Kidney (tissue), 13 donors: ENCODE measurements at regions not wholly inside any gene's neighbourhood (a gene's known extent, or its start where the extent isn't known, plus 50 kb on each side); places are given as distances from the start of the nearest gene placed in this dataset.
A peak's percentile ranks its signal among the peaks of the same experiment; 100 is the strongest.

ENCODE experiments used
- DNase-seq, 5 donors: peaks; one replicate each; pipeline ENCODE4 v3.0.0-alpha.2; 2013 to 2020
- FAIRE-seq: peaks from 2 replicates; lab custom pipeline; 2012; peaks lifted over from hg19 to GRCh38; lab: Jason Lieb, UNC
- H3K27ac ChIP-seq, 2 donors: one replicate each; pipeline ENCODE4 v1.7.0; 2013; ENCODE audit warnings: low read depth in 2 of 2, low read length in 2 of 2, inconsistent platforms in 1 of 2
- H3K27me3 ChIP-seq: one replicate; pipeline ENCODE4 v1.7.1; 2013; ENCODE audit warnings: low read length, inconsistent platforms; ENCODE audit not compliant: control insufficient read depth, insufficient read depth
- H3K36me3 ChIP-seq, 3 donors: one replicate each; pipeline versions ENCODE4 v1.7.0 to v1.7.1; 2013; ENCODE audit warnings: low read length in 3 of 3, control low read depth in 1 of 3, inconsistent platforms in 1 of 3; ENCODE audit not compliant: insufficient read depth in 3 of 3, control insufficient read depth in 2 of 3
- H3K4me1 ChIP-seq, 3 donors: one replicate each; pipeline versions ENCODE4 v1.7.0 to v1.7.1; 2013; ENCODE audit warnings: low read length in 3 of 3, inconsistent platforms in 1 of 3, low read depth in 1 of 3; ENCODE audit not compliant: control insufficient read depth in 2 of 3, insufficient read depth in 2 of 3
- H3K4me3 ChIP-seq, 3 donors: one replicate each; pipeline versions ENCODE4 v1.7.0 to v1.8.1; 2013; ENCODE audit warnings: low read length in 3 of 3, control low read depth in 1 of 3, inconsistent platforms in 1 of 3
- H3K9ac ChIP-seq, 3 donors: one replicate each; pipeline versions ENCODE4 v1.7.0 to v1.7.1; 2013; ENCODE audit warnings: low read length in 3 of 3, control low read depth in 1 of 3, inconsistent platforms in 1 of 3
- H3K9me3 ChIP-seq, 3 donors: one replicate each; pipeline versions ENCODE4 v1.7.0 to v1.7.1; 2013; ENCODE audit warnings: low read length in 3 of 3, control low read depth in 1 of 3, inconsistent platforms in 1 of 3; ENCODE audit not compliant: control insufficient read depth in 2 of 3, insufficient read depth in 1 of 3
- CTCF ChIP-seq: IDR thresholded peaks from 3 replicates; pipeline ENCODE4 v1.5.1; 2012; ENCODE audit warnings: mild to moderate bottlenecking, moderate library complexity, borderline replicate concordance; ENCODE audit not compliant: insufficient read depth; ENCODE audit errors: extremely low read depth
- intact Hi-C: fragments of 100-400 bp; cut with DNase I; formaldehyde crosslinking; loops from one replicate; pipeline ENCODE4 v1.11.1; 2022
- donor health status: control.
- donor health status: control.
- donor health status: control.
- donor health status: control.
- donor health status: control.
- donor health status: DM: yes; HTN: yes; CAD: no.
- donor health status: Normal renal cell carcinoma (clear cell type).

GRCh38 chr6:25006075-25006474 is 70.3 kb upstream of the RIPOR2 start:
- Histone ChIP-seq H3K27ac (no peak overlapping the region), H3K4me3 (no peak overlapping the region), H3K27me3 (no peaks in the 10 kb centered on the region), H3K9me3 (no peaks in the 10 kb centered on the region), H3K36me3 (no peaks in the 10 kb centered on the region), H3K4me1 (peaks cover 0 to 2% (median 0%) of the 10 kb centered on the region in 3 donors), H3K9ac (no peak overlapping the region)
- no peak for FAIRE-seq
- DNase-seq, result no peak
- intact Hi-C loops, result no loop called here
- no peak for TF ChIP-seq CTCF

- Histone ChIP-seq H3K9me3 (no peaks in the 10 kb centered on the region), H3K27ac (peak overlapping the region in 1 of 2 donors; percentile 81), H3K27me3 (no peaks in the 10 kb centered on the region), H3K36me3 (no peaks in the 10 kb centered on the region), H3K9ac (no peak overlapping the region), H3K4me1 (peaks cover 0 to 2% (median 0%) of the 10 kb centered on the region in 3 donors), H3K4me3 (no peak overlapping the region)
- intact Hi-C loops, result no loop called here
- no peak for TF ChIP-seq CTCF
- FAIRE-seq (no peak), DNase-seq (peak in 2 of 5 donors; percentile 31 to 87)
Measured at GRCh38 chr6:25006565-25007001, 70.8 kb upstream of the RIPOR2 start.

GRCh38 chr6:25007269-25007699 is 71.5 kb upstream of the RIPOR2 start:
- H3K9ac ChIP-seq, result no peak overlapping the region
- no peak for TF ChIP-seq CTCF
- no peaks in the 10 kb centered on the region for H3K27me3 ChIP-seq
- H3K4me1 ChIP-seq, result peaks cover 0 to 2% (median 0%) of the 10 kb centered on the region in 3 donors
- H3K27ac ChIP-seq, result peak overlapping the region in 1 of 2 donors; percentile 81
- FAIRE-seq (no peak), DNase-seq (no peak)
- H3K9me3 ChIP-seq, result no peaks in the 10 kb centered on the region
- intact Hi-C loops, result no loop called here
- no peaks in the 10 kb centered on the region for H3K36me3 ChIP-seq
- no peak overlapping the region for H3K4me3 ChIP-seq
